Activated CD4-positive, alpha-beta T cell treated with anti-CD3 and anti-CD28 coated beads, Interleukin-2, amount 10 ng/mL, durations not matched to agents 24 days and 14 days (primary cell): ENCODE measurements at regions not wholly inside any gene's neighbourhood (a gene's known extent, or its start where the extent isn't known, plus 50 kb on each side); places are given as distances from the start of the nearest gene placed in this dataset.
"Not testable (repeated sequence)": the region's sequence is repeated elsewhere in the genome, so short reads cannot be mapped to it uniquely, and the experiment has no call there.

ENCODE experiments used
- DNase-seq: peaks from one replicate; pipeline ENCODE4 v3.0.0; 2022
- H3K27ac Mint-ChIP-seq: one replicate; pipeline ENCODE4 v1.8.0; 2022; ENCODE audit warnings: mild to moderate bottlenecking, mixed read lengths
- H3K27me3 Mint-ChIP-seq: one replicate; pipeline ENCODE4 v1.8.0; 2022; ENCODE audit warnings: mixed read lengths
- H3K36me3 Mint-ChIP-seq: one replicate; pipeline ENCODE4 v1.8.0; 2022; ENCODE audit warnings: low read depth, mild to moderate bottlenecking, mixed read lengths
- H3K4me1 Mint-ChIP-seq: one replicate; pipeline ENCODE4 v1.8.0; 2021; ENCODE audit warnings: mixed read lengths
- H3K4me3 Mint-ChIP-seq: one replicate; pipeline ENCODE4 v1.8.0; 2022; ENCODE audit warnings: mild to moderate bottlenecking, moderate library complexity, mixed read lengths
- H3K9me3 Mint-ChIP-seq: one replicate; pipeline ENCODE4 v1.8.0; 2021; ENCODE audit warnings: mixed read lengths
- intact Hi-C: fragments of 100-400 bp; cut with micrococcal nuclease; formaldehyde crosslinking; loops from one replicate; pipeline ENCODE4 v1.15.1; 2023

- no peaks in the 10 kb centered on the region for H3K36me3 Mint-ChIP-seq
- H3K4me1 Mint-ChIP-seq: no peaks in the 10 kb centered on the region
- no peak for DNase-seq
- intact Hi-C loops: no loop called here
- H3K27ac Mint-ChIP-seq: no peak overlapping the region
- H3K27me3 Mint-ChIP-seq: peaks cover 22% of the 10 kb centered on the region
- H3K4me3 Mint-ChIP-seq: no peak overlapping the region
- H3K9me3 Mint-ChIP-seq: no peaks in the 10 kb centered on the region
Measured at GRCh38 chr5:82596451-82596850, 318.3 kb upstream of the RPS23 start.

GRCh38 chr5:82595113-82595512, 317.0 kb upstream of the RPS23 start:
- no peak for DNase-seq
- Mint-ChIP-seq H3K4me1 (no peaks in the 10 kb centered on the region), H3K27ac (no peak overlapping the region), H3K4me3 (no peak overlapping the region), H3K9me3 (no peaks in the 10 kb centered on the region), H3K27me3 (peaks cover 24% of the 10 kb centered on the region), H3K36me3 (no peaks in the 10 kb centered on the region)
- intact Hi-C loops: no loop called here

- no peak overlapping the region for H3K4me3 Mint-ChIP-seq
- no peak for DNase-seq
- H3K4me1 Mint-ChIP-seq: no peaks in the 10 kb centered on the region
- no peak overlapping the region for H3K27ac Mint-ChIP-seq
- H3K27me3 Mint-ChIP-seq: peaks cover 26% of the 10 kb centered on the region
- H3K9me3 Mint-ChIP-seq: no peaks in the 10 kb centered on the region
- intact Hi-C loops: no loop called here
- H3K36me3 Mint-ChIP-seq: no peaks in the 10 kb centered on the region
Measured at GRCh38 chr5:82594097-82594496, 315.9 kb upstream of the RPS23 start.

GRCh38 chr5:82593481-82593880, 315.3 kb upstream of the RPS23 start:
- Mint-ChIP-seq H3K4me1 (no peaks in the 10 kb centered on the region), H3K9me3 (no peaks in the 10 kb centered on the region), H3K27me3 (peaks cover 21% of the 10 kb centered on the region), H3K36me3 (no peaks in the 10 kb centered on the region), H3K27ac (no peak overlapping the region), H3K4me3 (no peak overlapping the region)
- intact Hi-C loops: no loop called here
- no peak for DNase-seq

- Mint-ChIP-seq H3K9me3 (no peaks in the 10 kb centered on the region), H3K4me3 (no peak overlapping the region), H3K27ac (no peak overlapping the region), H3K27me3 (peaks cover 17% of the 10 kb centered on the region), H3K36me3 (no peaks in the 10 kb centered on the region), H3K4me1 (no peaks in the 10 kb centered on the region)
- DNase-seq: no peak
- intact Hi-C loops: no loop called here
Measured at GRCh38 chr5:82591021-82591515, 312.9 kb upstream of the RPS23 start.

GRCh38 chr5:82590112-82590511, 312.0 kb upstream of the RPS23 start:
- H3K27me3 Mint-ChIP-seq: peaks cover 12% of the 10 kb centered on the region
- H3K4me1 Mint-ChIP-seq: no peaks in the 10 kb centered on the region
- intact Hi-C loops: no loop called here
- H3K36me3 Mint-ChIP-seq: no peaks in the 10 kb centered on the region
- no peaks in the 10 kb centered on the region for H3K9me3 Mint-ChIP-seq
- H3K27ac Mint-ChIP-seq: no peak overlapping the region
- no peak overlapping the region for H3K4me3 Mint-ChIP-seq
- DNase-seq: no peak

- Mint-ChIP-seq H3K36me3 (no peaks in the 10 kb centered on the region), H3K4me1 (no peaks in the 10 kb centered on the region), H3K27ac (no peak overlapping the region), H3K4me3 (no peak overlapping the region), H3K27me3 (peaks cover 7% of the 10 kb centered on the region), H3K9me3 (peaks cover 11% of the 10 kb centered on the region)
- no peak for DNase-seq
- intact Hi-C loops: no loop called here
Measured at GRCh38 chr5:82586661-82587310, 308.6 kb upstream of the RPS23 start.

GRCh38 chr5:82586181-82586580, 308.0 kb upstream of the RPS23 start:
- Mint-ChIP-seq H3K4me3 (no peak overlapping the region), H3K27ac (no peak overlapping the region), H3K27me3 (peaks cover 6% of the 10 kb centered on the region), H3K4me1 (no peaks in the 10 kb centered on the region), H3K36me3 (no peaks in the 10 kb centered on the region), H3K9me3 (peaks cover 17% of the 10 kb centered on the region)
- DNase-seq: no peak
- intact Hi-C loops: no loop called here

GRCh38 chr5:82584631-82585030, 306.5 kb upstream of the RPS23 start:
- no peak for DNase-seq
- H3K4me1 Mint-ChIP-seq: no peaks in the 10 kb centered on the region
- H3K4me3 Mint-ChIP-seq: no peak overlapping the region
- H3K27me3 Mint-ChIP-seq: peaks cover 3% of the 10 kb centered on the region
- peaks cover 22% of the 10 kb centered on the region for H3K9me3 Mint-ChIP-seq
- H3K27ac Mint-ChIP-seq: no peak overlapping the region
- intact Hi-C loops: no loop called here
- H3K36me3 Mint-ChIP-seq: no peaks in the 10 kb centered on the region

GRCh38 chr5:82583331-82583730, 305.2 kb upstream of the RPS23 start:
- intact Hi-C loops, H3K36me3 Mint-ChIP-seq, DNase-seq, H3K27me3 Mint-ChIP-seq, H3K4me1 Mint-ChIP-seq, H3K4me3 Mint-ChIP-seq, H3K27ac Mint-ChIP-seq: not testable (repeated sequence)
- H3K9me3 Mint-ChIP-seq: peaks cover 26% of the 10 kb centered on the region

- peaks cover 14% of the 10 kb centered on the region for H3K9me3 Mint-ChIP-seq
- no peak for DNase-seq
- no peaks in the 10 kb centered on the region for H3K36me3 Mint-ChIP-seq
- peaks cover 15% of the 10 kb centered on the region for H3K27me3 Mint-ChIP-seq
- no peak overlapping the region for H3K27ac Mint-ChIP-seq
- intact Hi-C loops: no loop called here
- H3K4me1 Mint-ChIP-seq: no peaks in the 10 kb centered on the region
- no peak overlapping the region for H3K4me3 Mint-ChIP-seq
Measured at GRCh38 chr5:82564963-82565362, 286.8 kb upstream of the RPS23 start.

- Mint-ChIP-seq H3K9me3 (peaks cover 14% of the 10 kb centered on the region), H3K27ac (no peak overlapping the region), H3K36me3 (no peaks in the 10 kb centered on the region), H3K27me3 (peaks cover 15% of the 10 kb centered on the region), H3K4me1 (no peaks in the 10 kb centered on the region), H3K4me3 (no peak overlapping the region)
- intact Hi-C loops: no loop called here
- DNase-seq: no peak
Measured at GRCh38 chr5:82563745-82564144, 285.6 kb upstream of the RPS23 start.

- intact Hi-C loops: no loop called here
- Mint-ChIP-seq H3K36me3 (no peaks in the 10 kb centered on the region), H3K9me3 (peaks cover 13% of the 10 kb centered on the region), H3K4me3 (no peak overlapping the region), H3K27me3 (peaks cover 8% of the 10 kb centered on the region), H3K27ac (no peak overlapping the region), H3K4me1 (no peaks in the 10 kb centered on the region)
- DNase-seq: no peak
Measured at GRCh38 chr5:82562696-82563240, 284.6 kb upstream of the RPS23 start.

- no peaks in the 10 kb centered on the region for H3K4me1 Mint-ChIP-seq
- no peaks in the 10 kb centered on the region for H3K36me3 Mint-ChIP-seq
- peaks cover 2% of the 10 kb centered on the region for H3K27me3 Mint-ChIP-seq
Measured at GRCh38 chr5:82561797-82562196, 283.6 kb upstream of the RPS23 start.

GRCh38 chr5:82560969-82561368, 282.8 kb upstream of the RPS23 start:
- H3K4me3 Mint-ChIP-seq: no peak overlapping the region
- no peak for DNase-seq
- H3K27me3 Mint-ChIP-seq: peaks cover 5% of the 10 kb centered on the region
- intact Hi-C loops: no loop called here
- H3K4me1 Mint-ChIP-seq: no peaks in the 10 kb centered on the region
- no peak overlapping the region for H3K27ac Mint-ChIP-seq
- no peaks in the 10 kb centered on the region for H3K36me3 Mint-ChIP-seq
- H3K9me3 Mint-ChIP-seq: peaks cover 15% of the 10 kb centered on the region

More at GRCh38 chr5:82561797-82562196, 283.6 kb upstream of the RPS23 start:
- Mint-ChIP-seq H3K9me3 (peaks cover 16% of the 10 kb centered on the region), H3K4me3 (no peak overlapping the region), H3K27ac (no peak overlapping the region)
- intact Hi-C loops: no loop called here
- no peak for DNase-seq
